ENCODE measurements at regions not wholly inside any gene's neighbourhood (a gene's known extent, or its start where the extent isn't known, plus 50 kb on each side); places are given as distances from the start of the nearest gene placed in this dataset.
"Not testable (repeated sequence)": the region's sequence is repeated elsewhere in the genome, so short reads cannot be mapped to it uniquely, and the experiment has no call there.

DNA sequence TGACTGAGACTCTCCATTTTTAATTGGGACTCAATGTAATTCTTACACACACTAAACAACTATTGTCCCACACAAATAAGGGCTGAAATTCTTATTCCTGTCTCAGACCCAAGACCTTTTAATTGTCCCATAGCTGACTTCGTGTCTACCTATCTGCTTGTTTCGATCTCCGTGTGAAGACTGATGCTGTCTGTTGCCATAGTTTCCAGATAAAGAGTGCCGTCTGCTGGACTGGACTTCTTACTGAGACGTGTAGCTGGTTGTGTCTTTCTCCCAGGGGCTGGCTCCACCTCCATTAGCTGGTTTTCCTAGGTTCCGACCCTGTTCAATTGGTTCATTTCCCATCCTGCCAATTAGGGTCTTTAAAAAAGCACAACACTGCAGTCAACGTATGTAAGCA lies 235.3 kb upstream of the PLXNA2 start:
- Histone ChIP-seq H3K9me3 (no peaks in the 10 kb centered on the region), H3K4me3 (no peak overlapping the region), H3K4me1 (peaks cover 0 to 12% (median 4%) of the 10 kb centered on the region in 4 donors), H3K27me3 (no peaks in the 10 kb centered on the region), H3K36me3 (no peaks in the 10 kb centered on the region), H3K27ac (no peak overlapping the region)
- intact Hi-C loops (cut with DNase I): no loop called here
- TF ChIP-seq, protein P1, sequence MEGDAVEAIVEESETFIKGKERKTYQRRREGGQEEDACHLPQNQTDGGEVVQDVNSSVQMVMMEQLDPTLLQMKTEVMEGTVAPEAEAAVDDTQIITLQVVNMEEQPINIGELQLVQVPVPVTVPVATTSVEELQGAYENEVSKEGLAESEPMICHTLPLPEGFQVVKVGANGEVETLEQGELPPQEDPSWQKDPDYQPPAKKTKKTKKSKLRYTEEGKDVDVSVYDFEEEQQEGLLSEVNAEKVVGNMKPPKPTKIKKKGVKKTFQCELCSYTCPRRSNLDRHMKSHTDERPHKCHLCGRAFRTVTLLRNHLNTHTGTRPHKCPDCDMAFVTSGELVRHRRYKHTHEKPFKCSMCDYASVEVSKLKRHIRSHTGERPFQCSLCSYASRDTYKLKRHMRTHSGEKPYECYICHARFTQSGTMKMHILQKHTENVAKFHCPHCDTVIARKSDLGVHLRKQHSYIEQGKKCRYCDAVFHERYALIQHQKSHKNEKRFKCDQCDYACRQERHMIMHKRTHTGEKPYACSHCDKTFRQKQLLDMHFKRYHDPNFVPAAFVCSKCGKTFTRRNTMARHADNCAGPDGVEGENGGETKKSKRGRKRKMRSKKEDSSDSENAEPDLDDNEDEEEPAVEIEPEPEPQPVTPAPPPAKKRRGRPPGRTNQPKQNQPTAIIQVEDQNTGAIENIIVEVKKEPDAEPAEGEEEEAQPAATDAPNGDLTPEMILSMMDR (IDR thresholded peaks at IDR 0.05): no peak
- TF ChIP-seq POLR2AphosphoS5 (IDR thresholded peaks at IDR 0.05): no peak
- no peak for DNase-seq
- 43 to 82% methylated on average over 7 of the region's 7 CpGs for WGBS, 2 donors

DNA sequence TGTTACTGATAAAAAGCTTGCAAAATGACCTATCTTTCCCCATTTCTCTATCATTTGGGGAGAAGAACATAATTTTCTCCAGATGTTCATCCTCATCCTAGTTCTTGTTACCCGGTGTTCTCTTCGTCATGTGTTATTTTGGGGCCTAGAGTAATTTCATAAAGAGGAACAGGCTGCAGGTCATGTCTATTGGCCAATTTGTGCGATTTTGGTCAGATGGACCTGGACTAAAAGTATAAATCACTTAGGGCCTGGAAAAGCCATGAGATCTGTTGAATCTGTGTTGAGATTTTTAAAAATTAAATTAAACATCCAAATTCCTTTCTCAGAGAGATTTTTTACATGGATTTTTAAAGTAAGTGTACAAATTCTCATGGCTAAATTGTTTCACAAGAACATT lies 241.3 kb upstream of the PLXNA2 start:
- Histone ChIP-seq H3K4me3 (no peak overlapping the region), H3K27ac (no peak overlapping the region), H3K4me1 (no peaks in the 10 kb centered on the region), H3K27me3 (no peaks in the 10 kb centered on the region), H3K9me3 (no peaks in the 10 kb centered on the region), H3K36me3 (no peaks in the 10 kb centered on the region)
- WGBS, 2 donors: 85 to 88% methylated on average over 3 of the region's 3 CpGs
- no peak for DNase-seq
- intact Hi-C loops (cut with DNase I): no loop called here
- TF ChIP-seq EP300 (IDR thresholded peaks at IDR 0.05) (no peak), POLR2AphosphoS5 (IDR thresholded peaks at IDR 0.05) (peak in 2 of 4 donors; percentile 41 to 53)

DNA sequence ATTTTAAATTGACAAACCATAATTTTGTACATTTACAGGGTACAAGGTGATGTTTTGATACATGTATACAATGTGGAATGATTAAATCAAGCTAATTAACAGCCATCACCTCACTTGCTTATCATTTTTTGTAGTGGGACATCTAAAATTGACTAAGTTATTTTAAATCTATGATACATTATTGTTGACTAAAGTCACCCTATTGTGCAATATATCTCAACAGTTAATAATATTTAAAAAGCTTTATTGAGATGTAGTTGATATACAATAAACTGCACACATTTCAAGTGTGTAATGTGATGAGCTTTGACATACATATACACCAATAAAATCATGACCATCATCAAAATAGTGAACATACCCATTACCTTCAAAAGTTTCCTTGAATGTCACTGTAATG lies 242.5 kb upstream of the PLXNA2 start:
- Histone ChIP-seq H3K27me3 (no peaks in the 10 kb centered on the region), H3K36me3 (no peaks in the 10 kb centered on the region), H3K27ac (no peak overlapping the region), H3K4me3 (no peak overlapping the region), H3K9me3 (no peaks in the 10 kb centered on the region), H3K4me1 (no peaks in the 10 kb centered on the region)
- TF ChIP-seq POLR2AphosphoS5 (IDR thresholded peaks at IDR 0.05): no peak
- no peak for TF ChIP-seq EP300 (IDR thresholded peaks at IDR 0.05)
- no peak for TF ChIP-seq POLR2A (IDR thresholded peaks at IDR 0.05)
- TF ChIP-seq, protein P1 (IDR thresholded peaks at IDR 0.05): no peak
- intact Hi-C loops (cut with DNase I): no loop called here
- DNase-seq: no peak

DNA sequence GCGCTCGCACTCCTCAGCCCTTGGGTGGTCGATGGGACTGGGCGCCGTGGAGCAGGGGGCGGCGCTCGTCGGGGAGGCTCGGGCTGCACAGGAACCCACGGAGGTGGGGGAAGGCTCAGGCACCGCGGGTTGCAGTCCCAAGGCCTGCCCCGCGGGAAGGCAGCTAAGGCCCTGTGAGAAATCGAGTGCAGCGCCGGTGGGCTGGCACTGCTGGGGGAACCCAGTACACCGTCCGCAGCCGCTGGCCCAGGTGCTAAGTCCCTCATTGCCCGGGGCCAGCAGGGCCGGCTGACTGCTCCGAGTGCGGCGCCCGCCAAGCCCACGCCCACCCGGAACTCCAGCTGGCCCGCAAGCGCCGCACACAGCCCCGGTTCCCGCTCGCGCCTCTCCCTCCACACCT lies 244.2 kb upstream of the PLXNA2 start:
- H3K27ac ChIP-seq; H3K4me1 ChIP-seq; H3K9me3 ChIP-seq; H3K36me3 ChIP-seq; H3K4me3 ChIP-seq; DNase-seq; H3K27me3 ChIP-seq; intact Hi-C loops (cut with DNase I): not testable (repeated sequence)
- WGBS, 2 donors: 95 to 98% methylated on average over 29 to 32 of the region's 36 CpGs

DNA sequence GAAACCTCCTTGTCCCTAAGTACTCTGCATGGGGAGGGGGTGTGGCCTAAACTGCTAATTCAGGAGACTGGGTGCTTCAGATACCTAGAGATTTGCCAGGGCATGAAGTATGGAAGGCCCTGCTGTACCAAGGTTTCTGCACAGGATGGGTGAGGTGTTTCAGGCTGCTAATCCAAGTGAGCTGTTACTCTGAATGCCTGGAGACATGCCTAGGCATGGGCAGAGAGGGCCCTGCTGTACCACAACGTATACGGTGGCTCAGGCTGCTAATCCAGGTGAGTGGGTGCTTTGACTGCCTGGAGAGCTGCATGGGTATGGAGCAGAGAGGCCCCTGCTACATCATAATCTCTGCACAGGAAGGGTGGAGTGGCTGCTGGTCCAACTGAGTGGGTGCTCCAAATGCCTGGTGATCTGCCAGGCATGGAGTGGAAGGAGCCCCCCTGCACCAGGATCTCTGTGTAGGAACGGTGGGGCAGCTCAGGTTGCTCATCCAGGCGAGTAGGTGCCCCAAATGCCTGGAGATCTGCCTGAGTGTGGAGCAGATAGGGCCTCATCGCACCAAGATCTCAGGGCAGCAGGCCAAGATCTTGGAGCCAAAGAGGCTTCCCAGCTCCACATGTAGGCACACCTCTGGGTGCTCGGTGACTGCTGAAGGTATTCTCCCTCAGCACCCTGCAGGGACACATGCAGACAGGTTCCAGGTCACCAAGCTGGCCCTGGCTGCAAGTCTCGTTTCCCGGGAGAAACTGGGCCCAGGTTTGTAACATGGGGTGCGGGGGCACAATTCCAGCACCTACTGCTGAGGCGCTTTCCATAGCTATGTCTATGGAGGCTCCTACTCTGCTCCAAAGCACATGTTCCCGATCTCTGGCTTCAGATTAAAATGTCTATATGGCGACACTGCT lies 252.5 kb upstream of the PLXNA2 start:
- Histone ChIP-seq H3K27me3 (no peaks in the 10 kb centered on the region), H3K36me3 (no peaks in the 10 kb centered on the region), H3K9me3 (no peaks in the 10 kb centered on the region), H3K4me1 (no peaks in the 10 kb centered on the region), H3K4me3 (no peak overlapping the region), H3K27ac (no peak overlapping the region)
- TF ChIP-seq POLR2A (IDR thresholded peaks at IDR 0.05) (no peak), POLR2AphosphoS5 (IDR thresholded peaks at IDR 0.05) (no peak), EP300 (IDR thresholded peaks at IDR 0.05) (no peak)
- TF ChIP-seq, protein P1 (IDR thresholded peaks at IDR 0.05): no peak
- 86 to 94% methylated on average over 12 of the region's 12 CpGs for WGBS, 2 donors
- intact Hi-C loops (cut with DNase I): no loop called here
- DNase-seq: no peak

Measured in sigmoid colon (tissue), 6 donors.